ENCODE measurements at regions not wholly inside any gene's neighbourhood (a gene's known extent, or its start where the extent isn't known, plus 50 kb on each side); places are given as distances from the start of the nearest gene placed in this dataset.

- TF ChIP-seq POLR2AphosphoS5 (IDR thresholded peaks at IDR 0.05; ENCODE audit: insufficient read depth in 1 of 2, low read depth in 1 of 2) (no peak), POLR2A (IDR thresholded peaks at IDR 0.05) (no peak)
- TF ChIP-seq, protein P1, sequence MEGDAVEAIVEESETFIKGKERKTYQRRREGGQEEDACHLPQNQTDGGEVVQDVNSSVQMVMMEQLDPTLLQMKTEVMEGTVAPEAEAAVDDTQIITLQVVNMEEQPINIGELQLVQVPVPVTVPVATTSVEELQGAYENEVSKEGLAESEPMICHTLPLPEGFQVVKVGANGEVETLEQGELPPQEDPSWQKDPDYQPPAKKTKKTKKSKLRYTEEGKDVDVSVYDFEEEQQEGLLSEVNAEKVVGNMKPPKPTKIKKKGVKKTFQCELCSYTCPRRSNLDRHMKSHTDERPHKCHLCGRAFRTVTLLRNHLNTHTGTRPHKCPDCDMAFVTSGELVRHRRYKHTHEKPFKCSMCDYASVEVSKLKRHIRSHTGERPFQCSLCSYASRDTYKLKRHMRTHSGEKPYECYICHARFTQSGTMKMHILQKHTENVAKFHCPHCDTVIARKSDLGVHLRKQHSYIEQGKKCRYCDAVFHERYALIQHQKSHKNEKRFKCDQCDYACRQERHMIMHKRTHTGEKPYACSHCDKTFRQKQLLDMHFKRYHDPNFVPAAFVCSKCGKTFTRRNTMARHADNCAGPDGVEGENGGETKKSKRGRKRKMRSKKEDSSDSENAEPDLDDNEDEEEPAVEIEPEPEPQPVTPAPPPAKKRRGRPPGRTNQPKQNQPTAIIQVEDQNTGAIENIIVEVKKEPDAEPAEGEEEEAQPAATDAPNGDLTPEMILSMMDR (IDR thresholded peaks at IDR 0.05), result no peak
These were observed 98.6 kb downstream of the ZIC1 start for GRCh38 chr3:147507638-147508286.
